ENCODE measurements at regions not wholly inside any gene's neighbourhood (a gene's known extent, or its start where the extent isn't known, plus 50 kb on each side); places are given as distances from the start of the nearest gene placed in this dataset.

- in situ Hi-C loops (cut with MboI; ENCODE audit: low sequenced_read_pairs) (no loop called here), dilution Hi-C loops (cut with HindIII; ENCODE audit: low sequenced_read_pairs, unreplicated experiment) (no loop called here), intact Hi-C loops (cut with micrococcal nuclease) (no loop called here)
- Histone ChIP-seq H4K8ac (ENCODE audit: low read depth in 2 of 2, low read length in 2 of 2) (no peak overlapping the region), H3K9ac (ENCODE audit: low read depth, low read length) (no peak overlapping the region), H2BK120ac (ENCODE audit: low read depth, low read length) (no peak overlapping the region), H2AK5ac (ENCODE audit: low read depth, low read length) (no peak overlapping the region), H3K14ac (replicated peaks; ENCODE audit: low read depth, low read length) (no peak overlapping the region), H4K20me1 (ENCODE audit: insufficient read depth, low read length) (no peaks in the 10 kb centered on the region), H3K9me1 (ENCODE audit: insufficient read depth, low read length) (no peaks in the 10 kb centered on the region), H4K5ac (ENCODE audit: low read depth, low read length) (no peak overlapping the region), H2BK15ac (ENCODE audit: low read depth, low read length) (no peak overlapping the region), H2BK5ac (ENCODE audit: low read depth, low read length, poor library complexity, severe bottlenecking) (no peak overlapping the region), H3K4me2 (ENCODE audit: low read depth, low read length) (no peak overlapping the region), H3K79me1 (ENCODE audit: low read depth in 1 of 2, low read length in 2 of 2) (no peaks in the 10 kb centered on the region), H2AFZ (replicated peaks; ENCODE audit: low read length, poor library complexity) (no peak overlapping the region), H3K4me3 (ENCODE audit: insufficient read depth, low read depth, low read length) (no peak overlapping the region), H3K27ac (ENCODE audit: insufficient read depth, low read length) (no peak overlapping the region), H2AK9ac (replicated peaks; ENCODE audit: low read depth, low read length, poor library complexity) (no peak overlapping the region), H3K23ac (ENCODE audit: low read depth, low read length) (no peak overlapping the region), H3K18ac (ENCODE audit: low read depth, low read length) (no peak overlapping the region), H3K56ac (ENCODE audit: extremely low read depth, insufficient read depth, low read length) (no peak overlapping the region), H3K4ac (ENCODE audit: low read depth, low read length) (no peak overlapping the region), H4K91ac (ENCODE audit: insufficient read depth, low read depth, low read length) (no peak overlapping the region), H3K9me3 (ENCODE audit: control insufficient read depth, insufficient read depth, low read length) (no peaks in the 10 kb centered on the region), H3K4me1 (ENCODE audit: control insufficient read depth, insufficient read depth, low read length) (peaks cover 2% of the 10 kb centered on the region; the same call in 1 of the 2 replicates), H3K36me3 (ENCODE audit: control insufficient read depth, insufficient read depth, low read length) (no peaks in the 10 kb centered on the region), H3K27me3 (ENCODE audit: control insufficient read depth, insufficient read depth, low read length) (no peaks in the 10 kb centered on the region), H2BK20ac (ENCODE audit: low read depth, low read length) (no peak overlapping the region)
- POLR2A ChIA-PET (ENCODE audit: unreplicated experiment): no interaction called here
- no peak for ATAC-seq (ENCODE audit: low read depth)
- TF ChIP-seq RCOR1 (IDR thresholded peaks at IDR 0.05; ENCODE audit: insufficient replicate concordance, low read length) (no peak), MAZ (IDR thresholded peaks at IDR 0.05; ENCODE audit: borderline replicate concordance, low read depth, low read length) (no peak), RFX5 (IDR thresholded peaks at IDR 0.05; ENCODE audit: low read depth, low read length) (no peak), MXI1 (IDR thresholded peaks at IDR 0.05; ENCODE audit: borderline replicate concordance, low read depth, low read length) (no peak), BHLHE40 (IDR thresholded peaks at IDR 0.05; ENCODE audit: low read depth, low read length) (no peak)
- CTCF ChIA-PET: interaction anchor here (1.3 kb wide), 1 partner anchor 14 kb away, joined by 3 read pairs; no protein-coding TSS in a partner anchor
- DNase-seq: no peak
- BruUV-seq (replicated peaks): no TSS peak
These were observed 259.9 kb upstream of the RASA1 start for GRCh38 chr5:87007737-87008136.
